GM12878 (cell line): ENCODE measurements at regions not wholly inside any gene's neighbourhood (a gene's known extent, or its start where the extent isn't known, plus 50 kb on each side); places are given as distances from the start of the nearest gene placed in this dataset.
A peak's percentile ranks its signal among the peaks of the same experiment; 100 is the strongest.

Experiments used
- ATAC-seq: fragments of 200-7000 bp; cut with Tn5 transposase; 3 replicates; pipeline ENCODE4 v1.9.1; 2020; ENCODE audit warnings: mild to moderate bottlenecking, moderate library complexity
- BruUV-seq: library from RNA; stranded (reverse); fragments of 400-500 nt; replicated peaks from 2 replicates; lab custom pipeline; 2021; lab: Mats Ljungman, UMichigan
- CTCF ChIA-PET: fragments of 300-600 bp; sonication (Branson Sonifier 250); formaldehyde crosslinking; extraction: SDS; loops from one replicate; lab custom pipeline; 2021; ENCODE audit warnings: inconsistent platforms; lab: Yijun Ruan, JAX
- POLR2A ChIA-PET: fragments of 350-600 bp; formaldehyde crosslinking; extraction: SDS; loops from one replicate; lab custom pipeline; 2021; ENCODE audit warnings: inconsistent platforms; lab: Charles Lee
- RAD21 ChIA-PET: fragments of 300-600 bp; sonication (Branson Sonifier 250); formaldehyde crosslinking; loops from one replicate; lab custom pipeline; 2023; ENCODE audit warnings: antibody characterized with exemption; ENCODE audit not compliant: unreplicated experiment; lab: Charles Lee
- SMC1A ChIA-PET: fragments of 300-600 bp; sonication (Branson Sonifier 250); formaldehyde crosslinking; loops from one replicate; lab custom pipeline; 2023; ENCODE audit not compliant: unreplicated experiment, uncharacterized antibody; lab: Charles Lee
- DNase-seq: peaks from one replicate; pipeline ENCODE4 v3.0.0-alpha.2; 2011; ENCODE audit warnings: low read depth, low spot score
- FAIRE-seq: peaks from 3 replicates; lab custom pipeline; 2011; peaks lifted over from hg19 to GRCh38; lab: Jason Lieb, UNC
- H2AFZ ChIP-seq: 2 replicates; pipeline ENCODE4 v1.6.0; 2011; ENCODE audit warnings: low read depth, low read length, control low read depth; ENCODE audit not compliant: control insufficient read depth
- H3K27ac ChIP-seq: 2 replicates; pipeline ENCODE4 v1.5.1; 2011; ENCODE audit warnings: control low read depth; ENCODE audit not compliant: control insufficient read depth, insufficient read depth
- H3K27me3 ChIP-seq, 2 experiments: replicated peaks in 1 of 2; 2 replicates each; pipeline versions ENCODE4 v1.6.0 to v1.6.1; 2011; ENCODE audit warnings: low read length in 1 of 2; ENCODE audit not compliant: control insufficient read depth in 2 of 2, insufficient read depth in 2 of 2
- H3K36me3 ChIP-seq, 2 experiments: 2 replicates each; pipeline ENCODE4 v1.5.1; 2011; ENCODE audit warnings: low read length in 1 of 2; ENCODE audit not compliant: control insufficient read depth in 2 of 2, insufficient read depth in 2 of 2
- H3K4me1 ChIP-seq: 2 replicates; pipeline ENCODE4 v1.6.1; 2011; ENCODE audit warnings: mild to moderate bottlenecking, low read length, moderate library complexity, mixed read lengths; ENCODE audit not compliant: control insufficient read depth, insufficient read depth
- H3K4me2 ChIP-seq: 2 replicates; pipeline ENCODE4 v1.6.0; 2011; ENCODE audit warnings: control low read depth; ENCODE audit not compliant: control insufficient read depth, insufficient read depth
- H3K4me3 ChIP-seq: fragments of 200-600 bp; sonication (generic); 2 replicates; pipeline ENCODE4 v1.5.1; 2016
- H3K79me2 ChIP-seq: 2 replicates; pipeline ENCODE4 v1.6.0; 2011; ENCODE audit warnings: low read length; ENCODE audit not compliant: control insufficient read depth, insufficient read depth
- H3K9ac ChIP-seq: 2 replicates; pipeline ENCODE4 v1.8.0; 2011; ENCODE audit warnings: low read length, control low read depth, mixed read lengths; ENCODE audit not compliant: control insufficient read depth, insufficient read depth
- H3K9me3 ChIP-seq: replicated peaks from 3 replicates; pipeline ENCODE4 v1.5.1; 2011; ENCODE audit warnings: mild to moderate bottlenecking, low read length; ENCODE audit not compliant: control insufficient read depth, insufficient read depth
- H4K20me1 ChIP-seq: 2 replicates; pipeline ENCODE4 v1.6.0; 2011; ENCODE audit not compliant: control insufficient read depth, insufficient read depth
- BCL11A ChIP-seq: IDR thresholded peaks from 2 replicates; pipeline ENCODE4 v1.6.1; 2011; ENCODE audit warnings: low read depth, low read length
- CEBPZ ChIP-seq: fragments of 150-350 bp; IDR thresholded peaks from 2 replicates; pipeline ENCODE4 v1.6.1; 2016; ENCODE audit warnings: low read depth, low read length
- CHD2 ChIP-seq: IDR thresholded peaks from 2 replicates; pipeline ENCODE4 v1.6.1; 2011; ENCODE audit warnings: low read depth, low read length, improper control_type of control experiment, borderline replicate concordance
- EZH2 ChIP-seq: IDR thresholded peaks from 2 replicates; pipeline ENCODE4 v1.6.1; 2012; ENCODE audit warnings: low read depth, mild to moderate bottlenecking, control low read depth, inconsistent platforms, low read length, borderline replicate concordance; ENCODE audit not compliant: control insufficient read depth
- HDGF ChIP-seq: fragments of 450-650 bp; IDR thresholded peaks from 2 replicates; pipeline ENCODE4 v1.6.1; 2016; ENCODE audit warnings: antibody characterized with exemption
- LARP7 ChIP-seq: fragments of 450-650 bp; IDR thresholded peaks from 2 replicates; pipeline ENCODE4 v1.6.1; 2017; ENCODE audit warnings: mild to moderate bottlenecking
- MLLT1 ChIP-seq: fragments of 450-650 bp; IDR thresholded peaks from 2 replicates; pipeline ENCODE4 v1.6.1; 2016; ENCODE audit warnings: mild to moderate bottlenecking
- MTA3 ChIP-seq: IDR thresholded peaks from 2 replicates; pipeline ENCODE4 v1.6.1; 2012; ENCODE audit warnings: low read length, inconsistent platforms, borderline replicate concordance
- NFIC ChIP-seq: IDR thresholded peaks from 2 replicates; pipeline ENCODE4 v1.6.1; 2012; ENCODE audit warnings: low read depth, mild to moderate bottlenecking, inconsistent platforms, low read length, moderate library complexity
- NFYB ChIP-seq: IDR thresholded peaks from 2 replicates; pipeline ENCODE4 v1.6.1; 2011; ENCODE audit warnings: low read depth, mild to moderate bottlenecking, low read length, improper control_type of control experiment, moderate library complexity; ENCODE audit not compliant: insufficient read depth
- PAX5 ChIP-seq: IDR thresholded peaks from 2 replicates; pipeline ENCODE4 v1.6.1; 2011; ENCODE audit warnings: low read depth, low read length, borderline replicate concordance
- RAD21 ChIP-seq: IDR thresholded peaks from 2 replicates; pipeline ENCODE4 v1.6.1; 2011; ENCODE audit warnings: mild to moderate bottlenecking, low read depth, low read length, moderate library complexity; ENCODE audit not compliant: insufficient read depth
- RELA ChIP-seq: fragments of 450-650 bp; IDR thresholded peaks from 2 replicates; pipeline ENCODE4 v1.8.0; 2014; ENCODE audit warnings: borderline replicate concordance; ENCODE audit not compliant: partially characterized antibody
- REST ChIP-seq: IDR thresholded peaks from 2 replicates; pipeline ENCODE4 v1.6.1; 2012; ENCODE audit warnings: mild to moderate bottlenecking, low read depth, low read length
- SMAD1 ChIP-seq: fragments of 450-650 bp; IDR thresholded peaks from 2 replicates; pipeline ENCODE4 v1.6.1; 2018; ENCODE audit warnings: mild to moderate bottlenecking, low read depth; ENCODE audit not compliant: partially characterized antibody
- WGBS: methylation state at CpG from one replicate; pipeline ENCODE4 v1.1.6; 2016; ENCODE audit warnings: low lambda C conversion rate; ENCODE audit not compliant: insufficient replicate concordance, insufficient coverage; ENCODE audit errors: missing lambda C conversion rate; 5-methylcytosine and 5-hydroxymethylcytosine counted together
- in situ Hi-C: fragments of 300-500 bp; cut with MboI; formaldehyde crosslinking; loops from 9 replicates; pipeline ENCODE4 v1.14.3; 2018; ENCODE audit warnings: mixed read lengths
- intact Hi-C: fragments of 100-400 bp; cut with micrococcal nuclease; formaldehyde crosslinking; loops from one replicate; pipeline ENCODE4 v1.14.2; 2022; ENCODE audit not compliant: unreplicated experiment

GRCh38 chr14:41285186-41285748 is 321.4 kb upstream of the LRFN5 start:
- ChIA-PET POLR2A (no interaction called here), SMC1A (no interaction called here), RAD21 (no interaction called here), CTCF (no interaction called here)
- Histone ChIP-seq H3K9ac (no peak overlapping the region), H3K4me3 (no peak overlapping the region), H4K20me1 (no peaks in the 10 kb centered on the region), H3K9me3 (no peaks in the 10 kb centered on the region), H3K79me2 (no peaks in the 10 kb centered on the region), H3K27ac (no peak overlapping the region), H3K36me3 (no peaks in the 10 kb centered on the region), H3K27me3 (no peaks in the 10 kb centered on the region), H3K4me1 (no peaks in the 10 kb centered on the region), H2AFZ (no peak overlapping the region), H3K4me2 (no peak overlapping the region)
- FAIRE-seq, result no peak
- in situ Hi-C loops (no loop called here), intact Hi-C loops (loop anchor here (10.0 kb wide), 1 partner anchor 320 kb away; the partner anchor contains the start of gene LRFN5)
- WGBS, result 9% methylated on average over 4 of the region's 4 CpGs
- no peak for ATAC-seq
- DNase-seq, result no peak
- no TSS peak for BruUV-seq
- TF ChIP-seq HDGF (no peak), RAD21 (no peak), MTA3 (no peak), RELA (no peak), REST (peak; percentile 80), NFYB (no peak), SMAD1 (no peak), MLLT1 (no peak), CHD2 (no peak), PAX5 (peak; percentile 49; the same call in 1 of the 2 replicates), BCL11A (no peak), LARP7 (no peak), CEBPZ (no peak), EZH2 (no peak), NFIC (no peak)
- TF ChIP-seq, all 136 proteins: peak for 2
